CD4-positive, alpha-beta T cell (primary cell): ENCODE measurements at regions not wholly inside any gene's neighbourhood (a gene's known extent, or its start where the extent isn't known, plus 50 kb on each side); places are given as distances from the start of the nearest gene placed in this dataset.

Experiments used
- ATAC-seq: fragments of 200-7000 bp; cut with Tn5 transposase; one replicate; pipeline ENCODE4 v1.10.0; 2022; ENCODE audit warnings: mild to moderate bottlenecking; ENCODE audit not compliant: poor library complexity
- CTCF ChIA-PET: fragments of 350-600 bp; sonication (Branson Sonifier 250); formaldehyde crosslinking; loops from one replicate; lab custom pipeline; 2021; ENCODE audit warnings: antibody characterized with exemption, inconsistent platforms; lab: Charles Lee
- POLR2A ChIA-PET: fragments of 350-600 bp; sonication (Branson Sonifier 250); formaldehyde crosslinking; loops from one replicate; lab custom pipeline; 2021; ENCODE audit warnings: antibody characterized with exemption, inconsistent platforms; lab: Charles Lee
- DNase-seq, 14 experiments: peaks; one replicate each; pipeline ENCODE4 v3.0.0-alpha.2; 2013 to 2020; ENCODE audit warnings: mixed read lengths in 2 of 14
- H3K27ac ChIP-seq, 2 donors: one replicate each; pipeline versions ENCODE4 v1.5.1 to v1.7.0; 2013; ENCODE audit warnings: low read length in 2 of 2, low read depth in 1 of 2, mild to moderate bottlenecking in 1 of 2
- H3K27me3 ChIP-seq, 2 experiments: 1 replicate in 1 of 2; 2 replicates in 1 of 2; pipeline versions ENCODE4 v1.6.1 to v1.7.0; 2013; ENCODE audit warnings: low read length in 2 of 2, control low read depth in 1 of 2, mild to moderate bottlenecking in 1 of 2, moderate library complexity in 1 of 2; ENCODE audit not compliant: insufficient read depth in 2 of 2, control insufficient read depth in 1 of 2
- H3K36me3 ChIP-seq: one replicate; pipeline ENCODE4 v1.6.1; 2013; ENCODE audit warnings: low read length, control low read depth; ENCODE audit not compliant: insufficient read depth
- H3K4me1 ChIP-seq: one replicate; pipeline ENCODE4 v1.6.1; 2013; ENCODE audit warnings: low read length, control low read depth; ENCODE audit not compliant: insufficient read depth
- H3K4me3 ChIP-seq: one replicate; pipeline ENCODE4 v1.5.1; 2013; ENCODE audit warnings: mild to moderate bottlenecking, low read length, moderate library complexity
- H3K9me3 ChIP-seq, 2 experiments: 1 replicate in 1 of 2; 2 replicates in 1 of 2; pipeline versions ENCODE4 v1.6.1 to v1.7.0; 2013; ENCODE audit warnings: low read length in 2 of 2, mild to moderate bottlenecking in 2 of 2, control low read depth in 1 of 2, moderate library complexity in 1 of 2; ENCODE audit not compliant: control insufficient read depth in 1 of 2, insufficient read depth in 1 of 2
- H3K27ac Mint-ChIP-seq: one replicate; pipeline ENCODE4 v1.8.0; 2020; ENCODE audit warnings: mixed read lengths
- H3K27me3 Mint-ChIP-seq: one replicate; pipeline ENCODE4 v1.8.0; 2021; ENCODE audit warnings: mixed read lengths
- H3K36me3 Mint-ChIP-seq: one replicate; pipeline ENCODE4 v1.8.0; 2021; ENCODE audit warnings: low read depth, mixed read lengths
- H3K4me1 Mint-ChIP-seq: one replicate; pipeline ENCODE4 v1.8.0; 2021; ENCODE audit warnings: low read depth, mixed read lengths
- H3K4me3 Mint-ChIP-seq: one replicate; pipeline ENCODE4 v1.8.0; 2020; ENCODE audit warnings: mild to moderate bottlenecking, mixed read lengths
- H3K9me3 Mint-ChIP-seq: one replicate; pipeline ENCODE4 v1.8.0; 2020; ENCODE audit warnings: mixed read lengths
- CTCF ChIP-seq: fragments of 200-600 bp; IDR thresholded peaks from one replicate; pipeline ENCODE4 v1.8.0; 2022; ENCODE audit warnings: antibody characterized with exemption, mild to moderate bottlenecking
- intact Hi-C, 2 experiments: fragments of 100-400 bp; cut with DNase I in 1 of 2; cut with micrococcal nuclease in 1 of 2; formaldehyde crosslinking; loops; one replicate each; pipeline versions ENCODE4 v1.15.1 to v1.9.0; 2023 to 2025; cut with DNase I, micrococcal nuclease

DNA sequence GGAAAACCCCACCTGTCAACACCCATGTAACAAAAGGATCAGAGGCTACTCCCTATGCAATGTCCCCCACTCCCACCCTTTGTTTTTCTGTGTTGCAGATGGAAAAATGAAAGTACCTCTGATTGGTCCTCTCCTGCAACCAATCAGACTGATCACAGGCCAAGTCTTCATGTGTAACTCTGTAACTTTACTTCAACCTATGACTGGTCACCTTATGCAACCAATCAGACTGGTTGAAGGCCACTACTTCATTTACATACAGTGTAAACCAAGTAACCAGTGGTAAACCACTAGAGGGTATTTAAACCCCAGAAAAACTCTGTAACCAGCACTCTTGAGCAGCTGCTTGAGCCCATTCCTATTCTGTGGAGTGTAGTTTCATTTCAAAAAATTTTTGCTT is 266.3 kb upstream of the OLFM3 start:
- intact Hi-C loops, result no loop called here
- Mint-ChIP-seq H3K27ac (no peak overlapping the region), H3K36me3 (no peaks in the 10 kb centered on the region), H3K4me3 (no peak overlapping the region), H3K27me3 (no peaks in the 10 kb centered on the region), H3K4me1 (no peaks in the 10 kb centered on the region), H3K9me3 (peaks cover 2% of the 10 kb centered on the region)
- no peaks in the 10 kb centered on the region for H3K27me3 ChIP-seq
- H3K27ac ChIP-seq, result no peak overlapping the region
- ATAC-seq (no peak), DNase-seq (no peak)
- H3K9me3 ChIP-seq, result no peaks in the 10 kb centered on the region
- no peak overlapping the region for H3K4me3 ChIP-seq
- no peaks in the 10 kb centered on the region for H3K4me1 ChIP-seq
- H3K36me3 ChIP-seq, result no peaks in the 10 kb centered on the region
- ChIA-PET POLR2A (no interaction called here), CTCF (no interaction called here)
- no peak for TF ChIP-seq CTCF

GRCh38 chr1:102252731-102253505 is 256.2 kb upstream of the OLFM3 start:
- Histone ChIP-seq H3K9me3 (no peaks in the 10 kb centered on the region), H3K27ac (no peak overlapping the region), H3K4me1 (no peaks in the 10 kb centered on the region), H3K4me3 (no peak overlapping the region), H3K27me3 (no peaks in the 10 kb centered on the region), H3K36me3 (no peaks in the 10 kb centered on the region)
- ChIA-PET POLR2A (no interaction called here), CTCF (no interaction called here)
- intact Hi-C loops, result no loop called here
- DNase-seq, result no peak
- H3K9me3 Mint-ChIP-seq, result peaks cover 3% of the 10 kb centered on the region
- no peak overlapping the region for H3K27ac Mint-ChIP-seq
- no peak overlapping the region for H3K4me3 Mint-ChIP-seq
- H3K27me3 Mint-ChIP-seq, result no peaks in the 10 kb centered on the region
- ATAC-seq, result no peak
- TF ChIP-seq CTCF, result no peak
- no peaks in the 10 kb centered on the region for H3K36me3 Mint-ChIP-seq
- H3K4me1 Mint-ChIP-seq, result no peaks in the 10 kb centered on the region

- Mint-ChIP-seq H3K4me1 (no peaks in the 10 kb centered on the region), H3K27me3 (no peaks in the 10 kb centered on the region), H3K36me3 (no peaks in the 10 kb centered on the region), H3K9me3 (no peaks in the 10 kb centered on the region), H3K27ac (no peak overlapping the region), H3K4me3 (no peak overlapping the region)
- H3K27me3 ChIP-seq, result no peaks in the 10 kb centered on the region
- no peak overlapping the region for H3K4me3 ChIP-seq
- H3K27ac ChIP-seq, result no peak overlapping the region
- DNase-seq (no peak), ATAC-seq (no peak)
- intact Hi-C loops, result no loop called here
- CTCF ChIA-PET, result no interaction called here
- no peaks in the 10 kb centered on the region for H3K36me3 ChIP-seq
- TF ChIP-seq CTCF, result no peak
- POLR2A ChIA-PET, result no interaction called here
- no peaks in the 10 kb centered on the region for H3K4me1 ChIP-seq
- no peaks in the 10 kb centered on the region for H3K9me3 ChIP-seq
Observed at GRCh38 chr1:102241431-102242338, 245.0 kb upstream of the OLFM3 start.
